GM21447 (cell line): ENCODE measurements at regions not wholly inside any gene's neighbourhood (a gene's known extent, or its start where the extent isn't known, plus 50 kb on each side); places are given as distances from the start of the nearest gene placed in this dataset.

Experiments used
- ATAC-seq: cut with Tn5 transposase; IDR thresholded peaks from one replicate; pipeline ENCODE4 v1.9.1; 2021; ENCODE audit not compliant: unreplicated experiment

- no peak for ATAC-seq
Measured at GRCh38 chr20:10861090-10861489, 187.3 kb upstream of the JAG1 start.

- ATAC-seq, result no peak
Measured at GRCh38 chr20:10861619-10862018, 187.8 kb upstream of the JAG1 start.

- no peak for ATAC-seq
Measured at GRCh38 chr20:10863337-10864060, 189.7 kb upstream of the JAG1 start.

GRCh38 chr20:10864076-10864672, 190.4 kb upstream of the JAG1 start:
- no peak for ATAC-seq

GRCh38 chr20:10868299-10868698, 194.5 kb upstream of the JAG1 start:
- no peak for ATAC-seq

- no peak for ATAC-seq
Measured at GRCh38 chr20:10873026-10873425, 199.2 kb upstream of the JAG1 start.

GRCh38 chr20:10875653-10876052, 201.9 kb upstream of the JAG1 start:
- ATAC-seq, result no peak

- no peak for ATAC-seq
Measured at GRCh38 chr20:10876558-10876957, 202.8 kb upstream of the JAG1 start.

GRCh38 chr20:10877342-10877741, 203.5 kb upstream of the JAG1 start:
- ATAC-seq, result no peak

- ATAC-seq, result no peak
Measured at GRCh38 chr20:10883166-10883565, 209.4 kb upstream of the JAG1 start.

- ATAC-seq, result no peak
Measured at GRCh38 chr20:10893321-10893720, 219.5 kb upstream of the JAG1 start.

GRCh38 chr20:10897336-10897735, 223.5 kb upstream of the JAG1 start:
- ATAC-seq, result no peak

GRCh38 chr20:10898552-10898951, 224.8 kb upstream of the JAG1 start:
- no peak for ATAC-seq

GRCh38 chr20:10902174-10902573, 228.4 kb upstream of the JAG1 start:
- ATAC-seq, result no peak

GRCh38 chr20:10902576-10903282, 228.9 kb upstream of the JAG1 start:
- no peak for ATAC-seq

GRCh38 chr20:10906834-10907233, 233.0 kb upstream of the JAG1 start:
- no peak for ATAC-seq

- ATAC-seq, result no peak
Measured at GRCh38 chr20:10909803-10910202, 236.0 kb upstream of the JAG1 start.

GRCh38 chr20:10910535-10911178, 236.9 kb upstream of the JAG1 start:
- no peak for ATAC-seq

- no peak for ATAC-seq
Measured at GRCh38 chr20:10911298-10911697, 237.5 kb upstream of the JAG1 start.

GRCh38 chr20:10915815-10916214, 242.0 kb upstream of the JAG1 start:
- no peak for ATAC-seq

- ATAC-seq, result no peak
Measured at GRCh38 chr20:10916312-10916711, 242.5 kb upstream of the JAG1 start.

- ATAC-seq, result no peak
Measured at GRCh38 chr20:10917826-10918225, 244.0 kb upstream of the JAG1 start.
